ENCODE measurements at regions not wholly inside any gene's neighbourhood (a gene's known extent, or its start where the extent isn't known, plus 50 kb on each side); places are given as distances from the start of the nearest gene placed in this dataset.

DNA sequence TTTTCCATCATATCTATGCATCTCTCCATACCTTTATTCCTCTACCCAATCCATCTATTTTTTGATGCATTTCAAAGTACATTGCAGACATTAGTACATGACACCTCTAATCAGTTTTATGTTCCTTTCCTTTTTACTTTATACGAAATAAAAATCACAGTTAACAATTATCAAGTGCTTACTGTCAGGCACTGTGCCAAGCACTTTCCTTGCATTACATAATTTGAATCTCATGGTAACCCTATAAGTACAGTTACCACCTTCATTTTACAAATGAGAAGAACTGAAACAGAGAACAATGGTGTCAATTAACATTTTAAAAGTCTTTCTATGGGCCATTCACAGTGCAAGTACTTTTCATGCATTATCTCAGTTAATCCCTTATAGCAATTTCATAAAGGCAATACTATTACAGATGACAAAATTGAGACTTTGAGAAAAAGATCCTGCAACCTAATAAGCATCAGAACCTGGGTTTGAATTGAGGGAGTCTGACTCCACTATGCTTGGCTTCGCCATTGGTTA is 544.4 kb upstream of the TNP1 start:
- DNase-seq (ENCODE audit: low read depth, low spot score): no peak
- H3K4me3 ChIP-seq (ENCODE audit: low read depth, low read length): no peak overlapping the region
- in situ Hi-C loops (cut with HindIII; ENCODE audit: low sequenced_read_pairs): no loop called here

DNA sequence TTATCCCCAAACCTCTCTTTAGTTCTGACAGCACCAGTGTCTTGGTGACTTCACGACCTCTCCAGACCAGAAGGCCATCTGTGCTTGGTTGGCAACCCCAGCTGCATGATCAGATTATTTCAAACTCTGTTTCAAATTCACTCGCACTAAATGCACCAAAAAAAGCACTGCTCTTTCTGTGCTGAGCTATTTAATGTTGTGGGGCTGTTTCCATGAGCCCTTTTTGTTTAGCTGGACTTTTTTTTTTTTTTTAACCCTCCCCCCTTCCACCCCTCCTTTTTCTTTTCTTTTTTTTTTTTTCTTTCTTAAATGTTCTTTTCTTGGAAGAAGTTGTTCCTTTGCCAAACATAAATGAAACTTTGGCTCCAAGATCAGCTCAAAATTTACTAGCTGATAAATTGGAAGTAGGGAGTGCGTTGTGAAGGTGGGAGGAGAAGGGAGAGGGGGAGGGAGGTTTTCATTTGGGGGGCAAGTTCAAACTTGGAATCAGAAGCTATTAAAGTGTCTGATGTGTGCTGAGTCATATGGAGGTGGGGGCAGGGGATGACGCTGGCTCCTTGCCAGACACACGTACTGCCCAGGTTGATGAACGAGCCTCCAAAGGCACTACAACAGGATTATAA is 543.0 kb upstream of the TNP1 start:
- in situ Hi-C loops (cut with HindIII; ENCODE audit: low sequenced_read_pairs): no loop called here
- peak; percentile 22 for DNase-seq (ENCODE audit: low read depth, low spot score)
- H3K4me3 ChIP-seq (ENCODE audit: low read depth, low read length): no peak overlapping the region
- no peak for TF ChIP-seq CTCF (IDR thresholded peaks at IDR 0.05; ENCODE audit: low read depth, low read length)

More for the DNA sequence above, 544.4 kb upstream of the TNP1 start:
- no peak for TF ChIP-seq CTCF (IDR thresholded peaks at IDR 0.05; ENCODE audit: low read depth, low read length)

- no peak overlapping the region for H3K4me3 ChIP-seq (ENCODE audit: low read depth, low read length)
- in situ Hi-C loops (cut with HindIII; ENCODE audit: low sequenced_read_pairs): no loop called here
- no peak for TF ChIP-seq CTCF (IDR thresholded peaks at IDR 0.05; ENCODE audit: low read depth, low read length)
- no peak for DNase-seq (ENCODE audit: low read depth, low spot score)
Measured at GRCh38 chr2:217402144-217402543, 542.3 kb upstream of the TNP1 start.

GRCh38 chr2:217399291-217399690 is 539.4 kb upstream of the TNP1 start:
- DNase-seq (ENCODE audit: low read depth, low spot score): peak; percentile 57
- no peak for TF ChIP-seq CTCF (IDR thresholded peaks at IDR 0.05; ENCODE audit: low read depth, low read length)
- in situ Hi-C loops (cut with HindIII; ENCODE audit: low sequenced_read_pairs): no loop called here
- no peak overlapping the region for H3K4me3 ChIP-seq (ENCODE audit: low read depth, low read length)

DNA sequence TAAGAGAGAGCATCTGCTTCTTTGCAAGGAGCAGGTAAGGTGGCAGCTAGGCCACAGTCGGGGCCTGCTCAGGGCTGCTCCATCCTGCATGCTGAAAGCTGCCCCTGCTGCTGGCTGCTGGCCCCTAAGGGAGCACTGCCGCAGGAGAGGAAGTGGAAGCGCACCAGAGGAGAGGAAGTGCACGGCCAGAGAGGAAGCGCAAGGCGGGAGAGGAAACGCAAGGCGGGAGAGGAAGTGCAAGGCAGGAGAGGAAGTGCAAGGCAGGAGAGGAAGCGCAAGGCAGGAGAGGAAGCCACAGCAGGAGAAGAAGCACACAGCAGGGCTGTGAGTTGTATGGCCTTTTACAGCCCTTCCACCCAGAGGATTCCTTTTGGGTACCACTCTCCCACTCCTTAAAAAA is 539.0 kb upstream of the TNP1 start:
- no peak for TF ChIP-seq CTCF (IDR thresholded peaks at IDR 0.05; ENCODE audit: low read depth, low read length)
- in situ Hi-C loops (cut with HindIII; ENCODE audit: low sequenced_read_pairs): no loop called here
- H3K4me3 ChIP-seq (ENCODE audit: low read depth, low read length): no peak overlapping the region
- no peak for DNase-seq (ENCODE audit: low read depth, low spot score)

GRCh38 chr2:217398101-217398500 is 538.2 kb upstream of the TNP1 start:
- TF ChIP-seq CTCF (IDR thresholded peaks at IDR 0.05; ENCODE audit: low read depth, low read length): no peak
- in situ Hi-C loops (cut with HindIII; ENCODE audit: low sequenced_read_pairs): no loop called here
- no peak for DNase-seq (ENCODE audit: low read depth, low spot score)
- no peak overlapping the region for H3K4me3 ChIP-seq (ENCODE audit: low read depth, low read length)

All from astrocyte of the spinal cord (primary cell).